HG02840 (cell line): ENCODE measurements at regions not wholly inside any gene's neighbourhood (a gene's known extent, or its start where the extent isn't known, plus 50 kb on each side); places are given as distances from the start of the nearest gene placed in this dataset.
"Not testable (repeated sequence)": the region's sequence is repeated elsewhere in the genome, so short reads cannot be mapped to it uniquely, and the experiment has no call there.

Experiments used
- ATAC-seq: cut with Tn5 transposase; IDR thresholded peaks from one replicate; pipeline ENCODE4 v1.9.1; 2021; ENCODE audit warnings: mild to moderate bottlenecking, moderate library complexity, moderate number of reproducible peaks; ENCODE audit not compliant: unreplicated experiment, low FRiP score

DNA sequence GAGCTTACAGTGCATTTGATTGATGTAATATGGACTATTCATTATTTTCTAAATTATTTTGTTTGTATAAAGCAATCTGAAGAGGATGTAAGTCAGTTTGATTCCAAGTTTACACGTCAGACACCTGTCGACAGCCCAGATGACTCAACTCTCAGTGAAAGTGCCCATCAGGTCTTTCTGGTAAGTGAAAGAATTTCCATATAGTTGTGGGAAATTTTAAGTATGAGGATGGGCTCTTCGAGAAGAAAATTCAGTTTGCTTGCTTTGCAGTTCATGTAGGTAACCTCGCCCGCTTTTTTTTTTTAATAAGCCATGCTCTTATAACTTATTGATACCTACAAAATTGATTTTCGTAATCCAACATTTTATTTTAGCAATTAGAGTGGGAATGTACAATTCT, 151.6 kb downstream of the CDRT15L2 start:
- ATAC-seq, result not testable (repeated sequence)

DNA sequence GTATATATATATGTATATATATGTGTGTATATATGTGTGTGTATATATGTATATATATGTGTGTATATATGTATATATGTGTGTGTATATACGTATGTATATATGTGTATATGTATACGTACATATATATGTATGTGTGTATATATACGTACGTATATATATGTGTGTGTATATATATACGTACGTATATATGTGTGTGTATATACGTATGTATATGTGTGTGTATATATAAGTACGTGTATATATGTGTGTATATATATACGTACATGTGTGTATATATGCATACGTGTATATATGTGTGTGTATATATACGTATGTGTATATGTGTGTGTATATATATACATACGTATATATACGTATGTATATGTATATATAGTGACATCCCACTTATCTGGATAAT, 154.4 kb downstream of the CDRT15L2 start:
- no peak for ATAC-seq

- no peak for ATAC-seq
These were observed 156.3 kb downstream of the CDRT15L2 start for GRCh38 chr17:20735796-20736195.

GRCh38 chr17:20737636-20738035, 158.1 kb downstream of the CDRT15L2 start:
- ATAC-seq, result not testable (repeated sequence)

- no peak for ATAC-seq
These were observed 191.6 kb downstream of the CDRT15L2 start for GRCh38 chr17:20771104-20771503.

GRCh38 chr17:20774472-20775135, 195.1 kb downstream of the CDRT15L2 start:
- no peak for ATAC-seq

GRCh38 chr17:20775331-20775730, 195.8 kb downstream of the CDRT15L2 start:
- no peak for ATAC-seq

DNA sequence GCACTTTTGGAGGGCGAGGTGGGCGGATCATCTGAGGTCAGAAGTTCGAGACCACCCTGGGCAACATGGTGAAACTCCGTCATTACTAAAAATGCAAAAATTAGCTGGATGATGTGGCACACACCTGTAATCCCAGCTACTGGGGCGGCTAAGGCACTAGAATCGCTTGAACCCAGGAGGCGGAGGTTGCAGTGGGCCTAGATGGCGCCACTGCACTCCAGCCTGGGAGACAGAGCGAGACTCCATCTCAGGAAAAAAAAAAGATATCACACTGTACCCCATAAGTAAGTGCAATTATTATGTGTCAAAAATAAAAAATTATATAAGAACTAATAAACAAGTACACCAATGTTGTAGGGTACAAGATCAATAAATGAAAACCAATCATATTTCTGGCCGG, 200.0 kb downstream of the CDRT15L2 start:
- ATAC-seq, result no peak

- no peak for ATAC-seq
These were observed 201.7 kb downstream of the CDRT15L2 start for GRCh38 chr17:20781260-20781659.

- not testable (repeated sequence) for ATAC-seq
These were observed 202.3 kb downstream of the CDRT15L2 start for GRCh38 chr17:20781869-20782268.

DNA sequence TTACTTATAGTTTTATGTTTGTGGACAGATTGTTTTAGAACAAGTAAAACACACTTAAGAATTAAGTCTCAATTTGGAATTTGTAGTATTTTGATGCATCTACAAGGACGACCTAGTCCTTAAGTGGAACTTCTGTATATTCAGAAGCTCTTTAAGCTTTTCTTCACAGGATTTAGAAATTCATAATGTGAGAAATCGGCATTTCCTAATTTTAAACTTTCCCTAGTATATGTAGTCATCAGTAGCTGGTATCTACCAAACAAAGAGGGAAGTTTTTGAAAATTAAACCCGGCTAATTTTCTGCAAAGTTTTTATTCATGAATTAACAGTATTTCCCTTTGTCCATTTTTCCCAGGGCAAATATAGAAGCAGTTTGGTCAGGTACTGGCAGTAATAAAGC, 203.6 kb downstream of the CDRT15L2 start:
- no peak for ATAC-seq

DNA sequence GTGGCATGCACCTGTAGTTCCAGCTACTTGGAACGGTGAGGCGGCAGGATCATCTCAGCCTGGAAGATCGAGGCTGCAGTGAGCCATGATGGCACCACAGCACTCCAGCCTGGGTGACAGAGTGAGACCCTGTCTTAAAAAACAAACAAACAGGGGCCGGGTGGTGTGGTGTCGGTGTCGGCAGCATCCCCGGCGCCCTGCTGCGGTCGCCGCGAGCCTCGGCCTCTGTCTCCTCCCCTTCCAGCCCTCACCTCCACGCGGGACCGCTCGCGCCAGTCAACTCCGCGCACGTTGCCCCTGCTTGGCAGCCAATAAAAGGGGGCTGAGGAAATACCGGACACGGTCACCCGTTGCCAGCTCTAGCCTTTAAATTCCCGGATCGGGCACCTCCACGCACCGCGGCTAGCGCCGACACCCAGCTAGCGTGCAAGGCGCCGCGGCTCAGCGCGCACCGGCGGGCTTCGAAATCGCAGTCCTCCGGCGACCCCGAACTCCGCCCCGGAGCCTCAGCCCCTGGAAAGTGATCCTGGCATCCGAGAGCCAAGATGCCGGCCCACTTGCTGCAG, 204.7 kb downstream of the CDRT15L2 start:
- no peak for ATAC-seq

DNA sequence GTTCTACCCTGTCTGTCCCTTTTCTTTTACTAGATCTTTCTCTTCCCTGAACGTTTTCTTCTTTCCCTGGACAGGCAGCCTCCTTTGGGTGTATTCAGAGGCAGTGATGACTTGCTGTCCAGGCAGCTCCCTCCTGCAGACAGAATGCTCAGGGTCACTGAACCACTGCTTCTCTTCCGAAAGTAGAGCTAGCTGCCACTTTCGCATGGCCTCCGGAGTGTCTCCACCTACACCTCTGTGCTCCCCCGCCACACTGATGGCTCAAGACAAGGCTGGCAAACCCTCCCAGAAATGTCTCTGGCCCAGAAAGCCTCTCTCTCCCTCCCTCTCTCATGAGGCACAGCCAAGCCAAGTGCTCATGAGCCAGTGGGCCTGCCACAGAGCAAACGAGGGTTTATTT, 207.8 kb downstream of the CDRT15L2 start:
- ATAC-seq, result no peak

DNA sequence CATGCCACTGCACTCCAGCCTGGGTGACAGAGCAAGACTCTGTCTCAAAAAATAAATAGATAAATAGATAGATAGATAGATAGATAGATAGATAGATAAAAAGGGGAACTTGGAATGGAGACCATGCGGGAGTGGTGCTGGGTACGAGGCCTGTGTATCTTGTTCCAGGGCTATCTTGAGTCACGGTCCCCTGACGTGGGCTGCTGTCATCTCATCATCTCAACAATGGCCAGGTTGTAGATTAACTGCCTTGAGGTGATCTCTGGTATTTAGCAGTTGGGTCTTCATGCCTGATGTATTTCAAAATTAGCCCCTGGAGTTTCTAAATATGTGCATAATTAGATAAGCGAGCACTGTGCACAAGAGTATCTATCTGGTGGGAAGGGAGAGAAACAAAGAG, 212.1 kb downstream of the CDRT15L2 start:
- no peak for ATAC-seq

- ATAC-seq, result not testable (repeated sequence)
These were observed 215.0 kb downstream of the CDRT15L2 start for GRCh38 chr17:20794532-20794931.

- ATAC-seq, result no peak
These were observed 217.8 kb downstream of the CDRT15L2 start for GRCh38 chr17:20797292-20797691.

- no peak for ATAC-seq
These were observed 220.6 kb downstream of the CDRT15L2 start for GRCh38 chr17:20800146-20800545.

GRCh38 chr17:20805751-20806150, 226.2 kb downstream of the CDRT15L2 start:
- no peak for ATAC-seq

GRCh38 chr17:20807566-20807965, 228.0 kb downstream of the CDRT15L2 start:
- not testable (repeated sequence) for ATAC-seq

DNA sequence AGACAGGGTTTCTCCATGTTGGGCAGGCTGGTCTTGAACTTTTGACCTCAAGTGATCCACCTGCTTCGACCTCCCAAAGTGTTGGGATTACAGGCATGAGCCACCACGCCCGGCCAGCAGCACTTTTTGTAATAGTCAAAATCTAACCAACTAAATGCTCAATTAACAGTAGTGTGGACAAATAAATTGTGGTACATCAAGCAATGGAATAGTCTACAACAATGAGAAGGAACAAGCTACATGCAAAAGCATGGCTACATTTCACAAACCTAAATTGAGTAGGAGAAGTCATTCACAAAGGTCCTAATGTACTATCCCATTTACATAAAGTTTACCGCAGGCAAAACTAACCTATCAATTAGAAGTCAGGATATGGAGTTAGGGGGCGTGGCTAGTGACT, 227.4 kb downstream of the USP22 start:
- ATAC-seq, result not testable (repeated sequence)

DNA sequence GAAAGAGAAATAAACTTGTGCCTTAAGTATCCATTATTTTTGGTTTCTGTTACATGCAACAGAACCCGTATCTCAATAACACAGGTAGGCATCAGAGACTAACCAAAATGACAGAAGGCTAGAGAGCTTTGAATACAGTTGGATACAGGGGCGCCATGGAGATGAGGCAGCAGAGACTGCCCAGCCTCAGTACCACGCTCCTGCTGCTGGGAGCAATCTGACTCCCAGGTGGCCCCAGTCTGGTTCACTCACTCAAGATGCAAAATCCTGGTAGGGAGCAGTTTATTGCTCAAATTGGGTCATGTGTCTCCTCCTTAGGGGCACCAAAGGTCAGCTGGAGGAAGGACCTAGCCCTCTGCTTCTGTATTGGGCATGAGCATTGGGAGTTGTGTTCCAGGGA, 218.9 kb downstream of the USP22 start:
- ATAC-seq, result no peak

DNA sequence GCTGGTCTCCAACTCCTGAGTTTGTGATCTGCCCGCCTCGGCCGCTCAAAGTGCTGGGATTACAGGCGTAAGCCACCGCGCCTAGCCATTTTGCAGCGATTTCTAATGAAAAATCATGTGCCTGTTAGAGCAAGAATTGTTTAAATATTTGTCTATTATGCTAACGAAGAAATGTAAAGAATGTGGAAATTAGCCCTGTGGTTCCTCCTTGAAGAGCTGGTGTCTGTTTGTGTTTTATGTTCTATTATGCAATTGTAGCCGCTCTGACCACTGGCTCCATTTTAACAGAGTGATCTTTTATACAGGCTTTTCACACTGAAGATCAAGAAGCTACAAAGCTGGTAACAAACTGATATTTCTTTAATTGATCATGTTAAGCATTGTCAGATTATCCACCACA, 217.3 kb downstream of the USP22 start:
- ATAC-seq, result no peak
